DMS 273 treated with DMSO at 0.1 percent for 48 hours (cell line): ENCODE measurements at regions not wholly inside any gene's neighbourhood (a gene's known extent, or its start where the extent isn't known, plus 50 kb on each side); places are given as distances from the start of the nearest gene placed in this dataset.
"Not testable (repeated sequence)": the region's sequence is repeated elsewhere in the genome, so short reads cannot be mapped to it uniquely, and the experiment has no call there.

ENCODE experiments used
- DNase-seq: peaks from one replicate; lab custom pipeline; 2025; lab: John Stamatoyannopoulos, UW

GRCh38 chr2:83253848-83254247 lies 1205.2 kb downstream of the SUCLG1 start:
- no peak for DNase-seq

GRCh38 chr2:83251321-83251872 lies 1207.7 kb downstream of the SUCLG1 start:
- DNase-seq: no peak

- DNase-seq: not testable (repeated sequence)
These were observed 1213.1 kb downstream of the SUCLG1 start for GRCh38 chr2:83245806-83246537.

- DNase-seq: no peak
These were observed 1218.5 kb downstream of the SUCLG1 start for GRCh38 chr2:83240611-83241010.

- no peak for DNase-seq
These were observed 1221.0 kb downstream of the SUCLG1 start for GRCh38 chr2:83238111-83238510.

GRCh38 chr2:83234246-83234645 lies 1224.8 kb downstream of the SUCLG1 start:
- no peak for DNase-seq

GRCh38 chr2:83233781-83234180 lies 1225.3 kb downstream of the SUCLG1 start:
- DNase-seq: no peak

GRCh38 chr2:83233326-83233725 lies 1225.8 kb downstream of the SUCLG1 start:
- DNase-seq: no peak

GRCh38 chr2:83229443-83229842 lies 1229.6 kb downstream of the SUCLG1 start:
- no peak for DNase-seq

GRCh38 chr2:83224591-83225200 lies 1234.4 kb downstream of the SUCLG1 start:
- DNase-seq: no peak

- DNase-seq: no peak
These were observed 1237.8 kb downstream of the SUCLG1 start for GRCh38 chr2:83221258-83221657.

GRCh38 chr2:83217854-83218253 lies 1241.2 kb downstream of the SUCLG1 start:
- no peak for DNase-seq

GRCh38 chr2:83196225-83196624 lies 1262.9 kb downstream of the SUCLG1 start:
- peak; percentile 8 for DNase-seq

GRCh38 chr2:83191316-83191715 lies 1267.8 kb downstream of the SUCLG1 start:
- no peak for DNase-seq

GRCh38 chr2:83186105-83186760 lies 1272.8 kb downstream of the SUCLG1 start:
- no peak for DNase-seq

GRCh38 chr2:83180862-83181530 lies 1278.1 kb downstream of the SUCLG1 start:
- DNase-seq: not testable (repeated sequence)

- no peak for DNase-seq
These were observed 1282.5 kb downstream of the SUCLG1 start for GRCh38 chr2:83176539-83176938.

GRCh38 chr2:83172841-83173240 lies 1286.2 kb downstream of the SUCLG1 start:
- no peak for DNase-seq

GRCh38 chr2:83168377-83168776 lies 1290.7 kb downstream of the SUCLG1 start:
- no peak for DNase-seq

- DNase-seq: no peak
These were observed 1296.7 kb downstream of the SUCLG1 start for GRCh38 chr2:83162421-83162820.

- DNase-seq: no peak
These were observed 1298.5 kb downstream of the SUCLG1 start for GRCh38 chr2:83160571-83160970.

GRCh38 chr2:83155826-83156225 lies 1303.3 kb downstream of the SUCLG1 start:
- no peak for DNase-seq
